SK-MEL-5 (cell line): ENCODE measurements at regions not wholly inside any gene's neighbourhood (a gene's known extent, or its start where the extent isn't known, plus 50 kb on each side); places are given as distances from the start of the nearest gene placed in this dataset.

Experiments
- DNase-seq: peaks from one replicate; pipeline ENCODE4 v3.0.0-alpha.2; 2016; ENCODE audit warnings: low read depth, low spot score
- in situ Hi-C: cut with HindIII; loops from 2 replicates; pipeline ENCODE4 v1.10.0; 2016; ENCODE audit warnings: low sequenced_read_pairs, high pct_unique_total_duplicates, low pct_unique_long_range_greater_than_20kb

DNA sequence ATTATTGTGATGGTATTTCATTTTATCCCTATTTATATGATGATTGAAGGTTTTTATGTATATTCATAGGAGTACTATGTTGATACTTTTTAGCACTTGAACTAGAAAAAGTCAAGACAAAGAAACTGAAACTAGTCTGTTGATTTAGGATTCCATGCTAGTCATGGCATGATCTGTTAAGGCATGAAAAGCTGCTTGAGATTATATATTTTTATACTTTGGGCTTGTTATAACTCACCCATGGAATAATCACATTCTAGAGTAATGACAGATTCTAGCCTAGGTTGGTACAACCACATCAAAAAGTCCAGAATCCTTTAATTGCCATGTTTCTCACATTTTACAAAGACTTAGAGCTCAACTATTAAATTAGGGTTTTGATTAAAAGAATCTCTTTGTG is 472.6 kb upstream of the CELF4 start:
- in situ Hi-C loops: no loop called here
- DNase-seq: no peak

DNA sequence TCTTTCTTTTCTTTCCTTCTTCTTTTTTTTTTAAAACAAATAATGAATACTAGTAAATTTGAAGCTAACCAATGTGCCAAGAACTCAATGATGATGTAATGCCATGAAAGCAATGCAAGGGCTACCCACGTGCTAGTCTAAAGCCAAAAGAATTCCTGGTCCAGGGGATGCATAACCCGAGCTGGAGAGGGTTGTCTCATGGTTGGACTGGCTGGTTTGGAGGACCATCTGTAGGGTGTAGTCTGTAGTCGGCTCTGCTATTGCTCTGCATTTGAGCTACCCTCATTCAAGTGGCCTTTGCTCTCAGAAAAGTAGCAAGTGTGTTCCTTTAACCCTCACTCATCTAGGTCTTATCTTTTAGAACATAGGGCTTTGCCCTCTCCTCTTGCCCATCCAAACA is 469.6 kb upstream of the CELF4 start:
- in situ Hi-C loops: no loop called here
- DNase-seq: no peak

- in situ Hi-C loops: no loop called here
- DNase-seq: no peak
These were observed 467.7 kb upstream of the CELF4 start for GRCh38 chr18:38033282-38033681.

- in situ Hi-C loops: no loop called here
- DNase-seq: no peak
These were observed 466.9 kb upstream of the CELF4 start for GRCh38 chr18:38032516-38032915.

- in situ Hi-C loops: no loop called here
- no peak for DNase-seq
These were observed 463.3 kb upstream of the CELF4 start for GRCh38 chr18:38028946-38029345.

- in situ Hi-C loops: no loop called here
- DNase-seq: no peak
These were observed 459.9 kb upstream of the CELF4 start for GRCh38 chr18:38025433-38026038.

DNA sequence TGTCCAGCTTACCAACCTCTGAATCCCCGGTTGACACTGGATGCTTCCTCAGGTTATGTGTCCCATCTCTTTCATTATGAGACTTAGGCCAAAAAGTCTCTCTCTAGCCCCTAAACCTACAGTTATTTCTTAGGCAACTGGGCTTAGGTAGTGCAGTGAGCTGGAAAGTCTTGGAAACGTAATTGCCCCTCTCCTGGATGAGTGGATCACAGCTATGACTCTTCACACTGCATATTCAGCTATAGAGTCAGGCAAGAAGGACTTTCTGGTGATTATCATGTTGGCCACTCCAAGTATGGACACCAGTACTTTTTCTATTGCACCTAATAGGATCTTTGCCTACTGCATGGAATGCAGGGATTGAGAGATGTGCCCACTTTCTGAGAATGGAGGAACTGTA is 458.3 kb upstream of the CELF4 start:
- DNase-seq: no peak
- in situ Hi-C loops: no loop called here

DNA sequence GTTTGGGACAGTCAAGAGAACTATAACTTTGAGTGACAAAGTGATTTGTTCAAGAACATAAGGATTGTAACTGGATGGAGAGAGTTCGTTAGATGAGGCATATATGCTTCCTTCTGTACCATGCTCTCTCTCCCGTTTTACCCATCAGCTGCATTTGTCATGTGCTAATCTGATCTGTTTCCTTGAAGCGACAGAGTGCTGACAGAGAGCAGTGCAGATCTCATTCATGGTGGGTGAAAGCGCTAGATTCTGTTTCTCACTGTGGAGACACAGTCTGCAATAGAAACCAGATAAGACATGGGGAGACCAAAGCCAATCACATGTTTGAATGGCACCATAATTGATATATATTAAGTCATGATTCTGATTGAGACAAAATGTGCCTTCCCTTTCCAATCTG is 456.6 kb upstream of the CELF4 start:
- no peak for DNase-seq
- in situ Hi-C loops: no loop called here

DNA sequence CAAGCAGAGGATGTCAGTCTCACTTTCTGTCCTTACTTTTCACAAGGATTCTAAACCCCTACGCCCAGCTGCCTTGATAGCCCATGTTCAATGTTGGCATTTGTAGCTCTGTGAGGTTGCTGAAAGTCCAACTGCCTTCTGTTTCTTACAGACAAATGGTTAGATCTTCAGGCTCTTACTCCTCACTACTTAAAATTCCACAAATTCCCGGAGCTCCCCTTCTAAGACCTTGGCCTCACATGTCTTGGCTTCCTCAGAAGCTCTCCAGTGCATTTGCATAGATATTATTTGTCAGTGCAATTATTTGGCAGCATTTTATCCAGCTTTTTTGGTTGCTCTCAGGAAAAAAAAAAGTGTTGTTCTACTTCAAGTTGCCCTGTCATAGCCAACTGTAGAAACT is 453.7 kb upstream of the CELF4 start:
- in situ Hi-C loops: no loop called here
- no peak for DNase-seq

DNA sequence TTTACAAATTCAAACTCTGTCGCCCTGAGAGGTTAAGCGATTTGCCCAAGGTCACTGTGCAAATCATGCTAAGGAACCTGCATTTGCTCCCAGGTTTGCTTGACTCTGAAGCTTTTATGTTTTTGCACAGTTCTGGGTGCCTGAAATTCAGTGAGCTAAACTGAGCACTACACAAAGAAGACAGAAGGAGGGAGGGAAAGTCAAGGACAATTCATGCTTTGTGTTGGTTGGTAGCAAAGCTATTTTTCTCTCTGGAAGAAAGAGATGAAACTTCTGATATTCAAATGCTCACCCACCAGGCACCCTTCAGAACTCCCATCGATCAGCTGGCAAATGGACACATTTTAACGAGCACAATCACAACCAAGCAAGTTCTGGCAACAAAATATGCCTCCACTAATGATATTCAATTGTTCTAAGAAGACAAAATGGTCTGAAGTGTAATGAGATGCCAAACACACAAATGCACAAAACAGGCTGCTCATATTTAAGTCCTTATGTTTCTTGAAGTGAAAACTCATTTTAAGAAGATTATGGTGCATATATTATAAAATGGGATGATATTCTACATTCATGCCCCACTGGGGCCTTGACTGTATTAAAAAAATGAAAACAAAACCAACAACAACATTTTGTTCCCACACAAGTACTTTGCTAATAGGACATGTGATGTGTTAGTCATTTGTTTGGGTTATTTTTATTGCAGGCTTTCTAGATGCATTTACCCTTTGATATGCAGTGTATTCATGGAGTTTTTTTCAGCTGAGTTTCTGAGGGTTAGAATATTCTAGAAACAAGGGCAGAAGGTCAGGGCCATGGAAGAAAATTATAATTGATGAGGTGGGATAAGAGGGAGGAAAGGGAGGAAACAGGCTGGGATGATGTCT is 445.6 kb upstream of the CELF4 start:
- DNase-seq: no peak
- in situ Hi-C loops: no loop called here

GRCh38 chr18:38010037-38010436 is 444.4 kb upstream of the CELF4 start:
- in situ Hi-C loops: no loop called here
- no peak for DNase-seq

DNA sequence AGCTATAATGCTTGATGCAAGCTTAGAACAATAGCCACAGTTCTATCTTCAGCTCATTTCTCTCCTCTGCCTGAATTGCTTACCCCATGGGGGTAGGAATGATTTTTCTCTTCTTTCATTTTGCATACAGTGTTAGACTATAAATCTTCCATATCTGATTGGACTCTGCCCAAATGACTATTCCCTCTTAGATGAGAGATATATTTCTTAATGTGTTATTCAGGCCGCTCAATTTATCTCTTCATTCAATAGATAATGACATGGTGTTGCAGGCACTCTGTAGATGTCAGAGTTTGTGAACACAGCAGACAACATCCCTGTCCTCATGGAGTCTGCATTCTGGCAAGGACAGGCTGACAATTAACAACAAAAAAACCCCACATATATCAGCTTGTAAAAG is 443.7 kb upstream of the CELF4 start:
- in situ Hi-C loops: no loop called here
- DNase-seq: no peak

DNA sequence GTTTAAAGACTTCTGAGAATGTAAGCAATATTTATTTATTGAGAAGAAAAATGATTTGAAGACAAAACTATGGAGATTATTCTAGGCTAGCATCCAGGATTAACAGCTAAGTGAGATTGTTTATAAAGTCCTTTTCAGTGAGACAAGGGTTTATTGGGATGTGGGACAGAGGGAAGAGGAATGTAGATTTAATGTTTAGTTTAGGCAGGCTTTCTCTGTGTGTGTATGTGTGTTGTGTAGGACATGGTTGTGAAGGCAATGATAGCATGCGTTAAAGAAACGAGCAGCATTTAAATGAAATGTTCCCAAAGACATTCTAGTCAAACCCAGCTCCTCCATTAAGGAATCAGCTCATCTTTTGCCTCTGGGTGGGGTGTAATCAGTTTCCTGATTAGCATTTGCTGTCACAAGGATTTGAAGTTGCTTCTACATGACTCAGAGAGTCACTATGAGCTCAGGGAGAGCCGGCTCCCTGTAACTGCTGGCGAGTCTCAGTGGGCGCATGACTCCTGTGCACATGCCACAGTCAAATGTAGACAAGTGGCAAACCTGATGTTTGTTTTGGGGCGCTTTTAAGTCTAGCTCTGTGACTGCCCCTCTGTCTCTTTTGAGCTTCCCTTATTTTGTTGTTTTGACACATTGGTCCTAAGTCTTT is 442.2 kb upstream of the CELF4 start:
- no peak for DNase-seq
- in situ Hi-C loops: no loop called here

DNA sequence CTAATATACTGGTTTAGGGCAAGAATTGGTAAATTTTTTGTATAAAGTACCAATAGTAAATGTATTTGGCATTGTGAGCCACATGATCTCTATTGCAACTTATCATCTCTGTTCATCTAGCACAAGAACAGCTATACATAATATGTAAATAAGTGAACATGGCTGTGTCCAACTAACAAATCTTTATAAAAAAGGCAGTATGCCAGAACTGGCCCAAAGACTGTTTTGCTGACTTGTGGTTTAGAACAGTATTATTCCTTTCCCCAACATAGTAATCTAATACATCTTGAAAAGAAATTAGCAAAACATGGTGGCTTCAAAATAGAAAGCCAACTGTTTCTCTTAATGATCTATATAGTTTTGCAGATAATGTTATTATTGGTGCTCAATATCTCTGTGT is 441.4 kb upstream of the CELF4 start:
- no peak for DNase-seq
- in situ Hi-C loops: no loop called here

GRCh38 chr18:38006541-38006940 is 440.9 kb upstream of the CELF4 start:
- DNase-seq: no peak
- in situ Hi-C loops: no loop called here

- no peak for DNase-seq
- in situ Hi-C loops: no loop called here
These were observed 432.1 kb upstream of the CELF4 start for GRCh38 chr18:37997695-37998094.

DNA sequence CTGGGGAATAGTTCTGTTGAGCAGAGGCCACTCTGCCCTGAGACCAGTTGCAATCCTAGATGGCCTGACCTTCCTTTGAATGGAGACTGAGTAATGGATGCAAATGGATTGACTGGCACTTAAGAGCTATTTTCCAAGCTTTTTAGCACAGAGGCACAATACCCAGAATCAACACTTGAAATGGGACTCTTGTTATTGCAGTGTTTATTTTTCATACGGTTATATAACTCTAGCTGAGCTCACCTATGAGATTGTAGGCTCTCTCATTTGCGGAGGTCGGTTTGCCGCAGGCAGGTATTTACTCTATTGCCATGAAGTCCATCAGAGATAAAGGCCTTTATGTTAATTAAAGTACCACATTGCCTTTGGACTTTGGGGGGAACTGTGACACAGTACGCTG is 422.3 kb upstream of the CELF4 start:
- DNase-seq: no peak
- in situ Hi-C loops: no loop called here

DNA sequence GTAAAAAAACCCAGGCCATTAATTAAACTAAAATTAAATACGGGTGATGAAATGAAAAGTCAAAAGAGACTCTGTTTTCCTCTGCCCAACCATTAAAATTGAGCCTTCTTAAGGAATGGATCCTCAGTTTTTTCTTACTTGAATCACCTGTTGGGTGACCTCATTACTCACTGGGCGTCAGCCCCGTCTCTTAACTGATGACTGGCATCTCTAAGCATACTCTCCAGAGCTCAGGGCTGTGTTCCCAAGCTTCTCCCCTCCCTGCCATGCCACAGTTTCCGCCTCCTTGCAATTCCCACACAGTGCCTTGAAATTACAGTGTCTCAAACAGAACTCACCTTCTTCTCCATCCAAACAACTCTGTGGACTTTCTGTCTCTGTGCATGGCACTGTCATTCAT is 421.1 kb upstream of the CELF4 start:
- in situ Hi-C loops: no loop called here
- DNase-seq: no peak

DNA sequence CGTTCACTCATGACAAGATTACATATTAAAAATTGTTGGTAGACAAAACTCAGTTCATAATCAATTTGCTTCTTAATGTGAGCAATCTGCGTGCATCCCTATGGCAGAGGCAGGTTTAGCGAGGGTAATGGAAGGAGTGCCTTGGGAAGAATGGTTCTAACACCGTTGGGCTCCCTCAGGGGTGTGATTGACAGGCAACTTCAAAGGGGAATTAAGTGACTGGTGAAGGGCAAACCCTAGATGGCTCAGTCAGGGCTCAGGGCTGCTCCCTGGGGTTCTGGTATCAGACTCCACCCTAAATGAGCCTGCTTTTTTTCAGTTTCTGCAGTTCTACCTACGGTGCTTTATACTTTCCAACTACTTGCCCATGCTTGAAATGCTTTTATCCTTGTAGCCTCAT is 419.5 kb upstream of the CELF4 start:
- in situ Hi-C loops: no loop called here
- DNase-seq: no peak
